GM12892 (cell line): ENCODE measurements at regions not wholly inside any gene's neighbourhood (a gene's known extent, or its start where the extent isn't known, plus 50 kb on each side); places are given as distances from the start of the nearest gene placed in this dataset.

Experiments used
- POLR2A ChIP-seq: IDR thresholded peaks from 2 replicates; pipeline ENCODE4 v1.6.1; 2011; ENCODE audit warnings: low read depth, low read length, control low read depth
- POLR2AphosphoS5 ChIP-seq: IDR thresholded peaks from 2 replicates; pipeline ENCODE4 v1.6.1; 2011; ENCODE audit warnings: low read depth, low read length, control low read depth

- TF ChIP-seq POLR2A, result no peak
- no peak for TF ChIP-seq POLR2AphosphoS5
Measured at GRCh38 chr4:169902658-169903345, 123.4 kb downstream of the MFAP3L start.
